ENCODE measurements at regions not wholly inside any gene's neighbourhood (a gene's known extent, or its start where the extent isn't known, plus 50 kb on each side); places are given as distances from the start of the nearest gene placed in this dataset.

GRCh38 chr18:75809926-75810255, 382.4 kb upstream of the SMIM21 start:
- no peaks in the 10 kb centered on the region for H3K36me3 ChIP-seq (ENCODE audit: control insufficient read depth in 2 of 2, insufficient read depth in 2 of 2, low read length in 1 of 2)
- H3K9me3 ChIP-seq (ENCODE audit: control insufficient read depth in 2 of 2, insufficient read depth in 1 of 2, low read depth in 1 of 2, low read length in 1 of 2): no peaks in the 10 kb centered on the region
- no peaks in the 10 kb centered on the region for H3K4me1 ChIP-seq (ENCODE audit: control insufficient read depth in 2 of 2, insufficient read depth in 2 of 2, low read length in 1 of 2)
- no peaks in the 10 kb centered on the region for H3K27me3 ChIP-seq (ENCODE audit: control insufficient read depth in 1 of 2, insufficient read depth in 2 of 2, low read length in 2 of 2)
- H3K4me3 ChIP-seq (ENCODE audit: low read depth in 1 of 2, low read length in 2 of 2): no peak overlapping the region
- no peak overlapping the region for H3K27ac ChIP-seq (ENCODE audit: low read depth in 2 of 2, low read length in 1 of 2)
- WGBS, 2 donors: 34 to 36% methylated on average over 6 of the region's 6 CpGs

GRCh38 chr18:75809151-75809925, 381.8 kb upstream of the SMIM21 start:
- WGBS, 2 donors: 29 to 50% methylated on average over 20 of the region's 20 CpGs
- Histone ChIP-seq H3K27me3 (ENCODE audit: control insufficient read depth in 1 of 2, insufficient read depth in 2 of 2, low read length in 2 of 2) (no peaks in the 10 kb centered on the region), H3K36me3 (ENCODE audit: control insufficient read depth in 2 of 2, insufficient read depth in 2 of 2, low read length in 1 of 2) (no peaks in the 10 kb centered on the region), H3K9me3 (ENCODE audit: control insufficient read depth in 2 of 2, insufficient read depth in 1 of 2, low read depth in 1 of 2, low read length in 1 of 2) (no peaks in the 10 kb centered on the region), H3K4me1 (ENCODE audit: control insufficient read depth in 2 of 2, insufficient read depth in 2 of 2, low read length in 1 of 2) (no peaks in the 10 kb centered on the region), H3K4me3 (ENCODE audit: low read depth in 1 of 2, low read length in 2 of 2) (no peak overlapping the region), H3K27ac (ENCODE audit: low read depth in 2 of 2, low read length in 1 of 2) (no peak overlapping the region)

- H3K27ac ChIP-seq (ENCODE audit: low read depth in 2 of 2, low read length in 1 of 2): no peak overlapping the region
- 65 to 73% methylated on average over 3 of the region's 3 CpGs for WGBS, 2 donors
- H3K9me3 ChIP-seq (ENCODE audit: control insufficient read depth in 2 of 2, insufficient read depth in 1 of 2, low read depth in 1 of 2, low read length in 1 of 2): no peaks in the 10 kb centered on the region
- no peaks in the 10 kb centered on the region for H3K4me1 ChIP-seq (ENCODE audit: control insufficient read depth in 2 of 2, insufficient read depth in 2 of 2, low read length in 1 of 2)
- H3K36me3 ChIP-seq (ENCODE audit: control insufficient read depth in 2 of 2, insufficient read depth in 2 of 2, low read length in 1 of 2): no peaks in the 10 kb centered on the region
- H3K4me3 ChIP-seq (ENCODE audit: low read depth in 1 of 2, low read length in 2 of 2): no peak overlapping the region
- H3K27me3 ChIP-seq (ENCODE audit: control insufficient read depth in 1 of 2, insufficient read depth in 2 of 2, low read length in 2 of 2): no peaks in the 10 kb centered on the region
Measured at GRCh38 chr18:75805265-75805664, 377.8 kb upstream of the SMIM21 start.

GRCh38 chr18:75802681-75803080, 375.2 kb upstream of the SMIM21 start:
- WGBS, 2 donors: 69 to 81% methylated on average over 5 of the region's 5 CpGs
- no peaks in the 10 kb centered on the region for H3K27me3 ChIP-seq (ENCODE audit: control insufficient read depth in 1 of 2, insufficient read depth in 2 of 2, low read length in 2 of 2)

GRCh38 chr18:75801178-75801577, 373.7 kb upstream of the SMIM21 start:
- no peaks in the 10 kb centered on the region for H3K9me3 ChIP-seq (ENCODE audit: control insufficient read depth in 2 of 2, insufficient read depth in 1 of 2, low read depth in 1 of 2, low read length in 1 of 2)
- no peaks in the 10 kb centered on the region for H3K27me3 ChIP-seq (ENCODE audit: control insufficient read depth in 1 of 2, insufficient read depth in 2 of 2, low read length in 2 of 2)
- H3K36me3 ChIP-seq (ENCODE audit: control insufficient read depth in 2 of 2, insufficient read depth in 2 of 2, low read length in 1 of 2): no peaks in the 10 kb centered on the region
- H3K4me3 ChIP-seq (ENCODE audit: low read depth in 1 of 2, low read length in 2 of 2): no peak overlapping the region
- H3K4me1 ChIP-seq (ENCODE audit: control insufficient read depth in 2 of 2, insufficient read depth in 2 of 2, low read length in 1 of 2): no peaks in the 10 kb centered on the region
- H3K27ac ChIP-seq (ENCODE audit: low read depth in 2 of 2, low read length in 1 of 2): no peak overlapping the region
- WGBS, 2 donors: 92 to 95% methylated on average over 12 of the region's 12 CpGs

More at GRCh38 chr18:75802681-75803080, 375.2 kb upstream of the SMIM21 start:
- Histone ChIP-seq H3K4me1 (ENCODE audit: control insufficient read depth in 2 of 2, insufficient read depth in 2 of 2, low read length in 1 of 2) (no peaks in the 10 kb centered on the region), H3K36me3 (ENCODE audit: control insufficient read depth in 2 of 2, insufficient read depth in 2 of 2, low read length in 1 of 2) (no peaks in the 10 kb centered on the region), H3K27ac (ENCODE audit: low read depth in 2 of 2, low read length in 1 of 2) (no peak overlapping the region), H3K4me3 (ENCODE audit: low read depth in 1 of 2, low read length in 2 of 2) (no peak overlapping the region), H3K9me3 (ENCODE audit: control insufficient read depth in 2 of 2, insufficient read depth in 1 of 2, low read depth in 1 of 2, low read length in 1 of 2) (no peaks in the 10 kb centered on the region)

GRCh38 chr18:75800331-75800648, 372.8 kb upstream of the SMIM21 start:
- no peaks in the 10 kb centered on the region for H3K9me3 ChIP-seq (ENCODE audit: control insufficient read depth in 2 of 2, insufficient read depth in 1 of 2, low read depth in 1 of 2, low read length in 1 of 2)
- no peaks in the 10 kb centered on the region for H3K36me3 ChIP-seq (ENCODE audit: control insufficient read depth in 2 of 2, insufficient read depth in 2 of 2, low read length in 1 of 2)
- no peak overlapping the region for H3K4me3 ChIP-seq (ENCODE audit: low read depth in 1 of 2, low read length in 2 of 2)
- H3K27me3 ChIP-seq (ENCODE audit: control insufficient read depth in 1 of 2, insufficient read depth in 2 of 2, low read length in 2 of 2): no peaks in the 10 kb centered on the region
- 84 to 90% methylated on average over 6 of the region's 6 CpGs for WGBS, 2 donors
- H3K4me1 ChIP-seq (ENCODE audit: control insufficient read depth in 2 of 2, insufficient read depth in 2 of 2, low read length in 1 of 2): no peaks in the 10 kb centered on the region
- no peak overlapping the region for H3K27ac ChIP-seq (ENCODE audit: low read depth in 2 of 2, low read length in 1 of 2)

- H3K27me3 ChIP-seq (ENCODE audit: control insufficient read depth in 1 of 2, insufficient read depth in 2 of 2, low read length in 2 of 2): no peaks in the 10 kb centered on the region
- no peaks in the 10 kb centered on the region for H3K36me3 ChIP-seq (ENCODE audit: control insufficient read depth in 2 of 2, insufficient read depth in 2 of 2, low read length in 1 of 2)
- H3K4me3 ChIP-seq (ENCODE audit: low read depth in 1 of 2, low read length in 2 of 2): no peak overlapping the region
- 71 to 87% methylated on average over 10 of the region's 10 CpGs for WGBS, 2 donors
- no peaks in the 10 kb centered on the region for H3K9me3 ChIP-seq (ENCODE audit: control insufficient read depth in 2 of 2, insufficient read depth in 1 of 2, low read depth in 1 of 2, low read length in 1 of 2)
- no peak overlapping the region for H3K27ac ChIP-seq (ENCODE audit: low read depth in 2 of 2, low read length in 1 of 2)
- H3K4me1 ChIP-seq (ENCODE audit: control insufficient read depth in 2 of 2, insufficient read depth in 2 of 2, low read length in 1 of 2): no peaks in the 10 kb centered on the region
Measured at GRCh38 chr18:75799449-75800330, 372.2 kb upstream of the SMIM21 start.

GRCh38 chr18:75797046-75797445, 369.5 kb upstream of the SMIM21 start:
- no peak overlapping the region for H3K27ac ChIP-seq (ENCODE audit: low read depth in 2 of 2, low read length in 1 of 2)
- WGBS, 2 donors: 74 to 82% methylated on average over 1 of the region's 1 CpG
- no peaks in the 10 kb centered on the region for H3K36me3 ChIP-seq (ENCODE audit: control insufficient read depth in 2 of 2, insufficient read depth in 2 of 2, low read length in 1 of 2)
- H3K4me1 ChIP-seq (ENCODE audit: control insufficient read depth in 2 of 2, insufficient read depth in 2 of 2, low read length in 1 of 2): no peaks in the 10 kb centered on the region
- H3K27me3 ChIP-seq (ENCODE audit: control insufficient read depth in 1 of 2, insufficient read depth in 2 of 2, low read length in 2 of 2): no peaks in the 10 kb centered on the region
- no peak overlapping the region for H3K4me3 ChIP-seq (ENCODE audit: low read depth in 1 of 2, low read length in 2 of 2)
- no peaks in the 10 kb centered on the region for H3K9me3 ChIP-seq (ENCODE audit: control insufficient read depth in 2 of 2, insufficient read depth in 1 of 2, low read depth in 1 of 2, low read length in 1 of 2)

- Histone ChIP-seq H3K9me3 (ENCODE audit: control insufficient read depth in 2 of 2, insufficient read depth in 1 of 2, low read depth in 1 of 2, low read length in 1 of 2) (peaks cover 0 to 4% of the 10 kb centered on the region in 2 donors), H3K4me1 (ENCODE audit: control insufficient read depth in 2 of 2, insufficient read depth in 2 of 2, low read length in 1 of 2) (no peaks in the 10 kb centered on the region), H3K27me3 (ENCODE audit: control insufficient read depth in 1 of 2, insufficient read depth in 2 of 2, low read length in 2 of 2) (no peaks in the 10 kb centered on the region), H3K36me3 (ENCODE audit: control insufficient read depth in 2 of 2, insufficient read depth in 2 of 2, low read length in 1 of 2) (no peaks in the 10 kb centered on the region), H3K27ac (ENCODE audit: low read depth in 2 of 2, low read length in 1 of 2) (no peak overlapping the region), H3K4me3 (ENCODE audit: low read depth in 1 of 2, low read length in 2 of 2) (no peak overlapping the region)
- WGBS, 2 donors: 43 to 52% methylated on average over 2 of the region's 2 CpGs
Measured at GRCh38 chr18:75790796-75791195, 363.3 kb upstream of the SMIM21 start.
